ENCODE measurements at regions not wholly inside any gene's neighbourhood (a gene's known extent, or its start where the extent isn't known, plus 50 kb on each side); places are given as distances from the start of the nearest gene placed in this dataset.

DNA sequence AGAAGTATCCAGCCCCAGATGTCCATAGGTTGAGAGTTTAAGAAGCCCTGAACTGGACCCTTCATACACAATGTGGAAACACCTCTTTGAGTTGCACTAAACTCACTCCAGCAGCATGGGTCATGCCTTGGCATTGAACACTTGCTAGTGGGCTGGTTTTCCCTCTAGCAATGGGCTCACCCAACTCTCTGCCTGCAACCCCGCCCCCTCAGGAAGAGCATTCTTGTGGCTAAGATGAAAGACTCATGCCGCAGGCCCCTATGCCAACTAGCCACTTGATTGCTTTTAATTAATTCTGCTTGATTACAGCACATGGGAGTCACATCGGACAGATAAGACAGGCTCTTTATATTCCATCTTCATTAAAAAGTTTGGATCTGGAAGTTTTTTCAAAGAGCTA lies 136.5 kb upstream of the GJB5 start:
- no peak for FAIRE-seq

DNA sequence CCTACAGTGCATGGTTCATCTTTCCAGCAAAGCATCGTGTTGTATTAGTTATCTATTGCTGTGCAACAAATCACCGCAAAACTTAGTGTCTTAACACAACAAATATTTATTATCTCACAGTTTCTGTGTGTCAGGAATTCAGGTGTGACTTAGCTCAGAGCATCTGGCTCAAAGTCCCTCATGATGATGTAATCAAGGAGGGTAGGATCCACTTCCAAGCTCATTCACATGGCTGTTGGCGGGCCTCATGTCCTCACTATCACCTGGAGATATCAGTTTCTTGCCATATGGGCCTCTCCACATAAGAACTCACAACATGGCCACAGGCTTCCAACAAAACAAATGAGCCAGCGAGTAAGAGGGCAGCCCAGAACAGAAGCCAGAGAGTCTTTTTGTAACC lies 135.6 kb upstream of the GJB5 start:
- no peak for FAIRE-seq

GRCh38 chr1:34621916-34622315 lies 132.9 kb upstream of the GJB5 start:
- no peak for FAIRE-seq

GRCh38 chr1:34625521-34626015 lies 129.3 kb upstream of the GJB5 start:
- FAIRE-seq = no peak

DNA sequence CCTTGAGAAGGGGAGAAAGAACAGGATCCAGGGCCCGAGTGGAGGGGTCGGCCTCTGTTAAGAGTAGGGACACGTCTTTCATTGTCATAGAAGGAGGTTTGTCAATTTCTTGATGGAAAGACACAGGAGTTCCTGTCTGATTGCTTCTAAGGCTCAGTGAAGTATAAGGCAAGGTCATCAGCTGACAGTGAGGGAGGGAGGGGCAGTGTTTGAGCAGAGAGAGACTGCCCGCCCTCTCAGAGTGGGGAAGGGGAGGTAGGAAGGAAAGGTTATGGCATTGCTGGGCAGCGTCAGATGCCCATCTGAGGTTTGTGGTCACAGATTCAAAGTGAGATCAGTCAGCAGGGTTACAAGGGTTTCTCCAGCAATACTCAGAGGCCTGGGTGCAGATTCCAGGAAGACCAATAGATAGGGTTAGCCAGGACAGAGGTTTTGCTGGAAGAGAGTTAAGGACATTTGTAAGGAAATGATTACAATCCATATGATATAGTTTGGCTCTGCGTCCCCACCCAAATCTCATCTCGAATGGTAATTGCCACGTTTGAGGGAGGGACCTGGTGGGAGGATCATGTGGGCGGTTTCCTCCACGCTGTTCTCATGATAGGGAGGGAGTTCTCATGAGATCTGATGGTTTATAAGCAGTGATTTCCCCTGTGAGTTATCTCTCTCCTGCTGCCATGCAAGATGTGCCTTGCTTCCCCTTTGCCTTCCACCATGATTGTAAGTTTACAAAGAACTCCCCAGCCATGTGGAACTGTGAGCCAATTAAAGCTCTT lies 127.2 kb upstream of the GJB5 start:
- FAIRE-seq = no peak

DNA sequence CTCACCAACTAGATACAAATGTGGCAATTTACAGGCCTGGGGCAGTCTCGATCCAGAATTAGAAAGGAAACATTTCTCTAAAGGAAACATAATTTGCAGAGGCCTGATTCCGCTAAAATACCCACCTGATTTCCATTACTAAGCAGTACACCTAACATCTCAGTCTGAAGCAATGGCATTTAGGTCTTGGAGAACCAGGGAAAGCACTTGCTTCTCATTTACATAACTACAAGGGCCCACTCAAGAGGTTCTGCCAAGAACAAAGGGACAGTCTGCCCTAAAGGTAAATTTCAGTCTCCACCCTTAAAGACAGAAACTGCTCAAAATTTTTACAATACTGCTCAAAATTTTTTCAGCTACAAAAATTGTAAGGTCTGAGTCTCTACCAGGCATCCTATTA lies 123.7 kb upstream of the GJB5 start:
- no peak for FAIRE-seq

- FAIRE-seq = no peak
These were observed 115.1 kb upstream of the GJB5 start for GRCh38 chr1:34639701-34640100.

- no peak for FAIRE-seq
These were observed 114.0 kb upstream of the GJB5 start for GRCh38 chr1:34640654-34641401.

GRCh38 chr1:34642679-34643078 lies 112.2 kb upstream of the GJB5 start:
- FAIRE-seq = no peak

GRCh38 chr1:34645109-34645688 lies 109.6 kb upstream of the GJB5 start:
- FAIRE-seq = no peak

DNA sequence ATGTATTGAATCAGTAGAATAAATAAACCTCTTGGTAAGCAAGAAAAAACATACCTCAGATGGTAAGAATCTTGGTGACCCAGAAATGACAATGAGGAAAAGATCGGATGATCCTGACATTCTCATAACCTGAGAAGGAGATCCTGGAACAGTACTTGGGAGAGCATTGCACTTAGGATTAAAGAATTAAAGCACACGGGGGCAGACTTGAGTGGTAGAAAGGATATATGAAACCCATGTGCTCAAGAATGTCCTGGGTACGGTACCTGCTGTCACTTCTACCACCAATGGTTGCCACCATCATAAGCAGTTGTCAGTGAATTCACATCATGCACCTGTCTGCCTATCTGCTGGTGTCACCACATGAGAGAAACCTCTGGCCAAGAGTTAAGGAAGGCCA lies 108.9 kb upstream of the GJB5 start:
- FAIRE-seq = no peak

GRCh38 chr1:34648501-34648900 lies 106.3 kb upstream of the GJB5 start:
- no peak for FAIRE-seq

DNA sequence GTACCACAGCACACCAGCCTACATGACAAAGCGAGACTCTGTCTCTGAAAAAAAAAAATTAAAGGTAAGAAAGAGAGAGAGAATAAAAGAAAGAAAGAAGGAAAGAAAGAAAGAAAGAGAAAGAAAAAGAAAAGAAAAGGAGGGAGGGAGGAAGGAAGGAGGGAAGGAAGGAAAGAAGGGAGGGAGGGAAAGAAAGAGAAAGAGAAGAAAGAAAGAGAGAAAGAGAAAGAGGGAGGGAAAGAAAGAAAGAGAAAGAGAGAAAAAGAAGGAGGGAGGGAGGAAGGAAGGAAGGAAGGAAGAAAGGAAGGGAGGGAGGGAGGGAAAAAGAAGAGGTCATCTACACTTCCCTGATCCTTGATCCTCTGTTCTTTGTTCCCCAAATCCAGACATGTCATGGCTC lies 104.8 kb upstream of the GJB5 start:
- FAIRE-seq = no peak

- FAIRE-seq = no peak
These were observed 104.0 kb upstream of the GJB5 start for GRCh38 chr1:34650800-34651199.

GRCh38 chr1:34653110-34653509 lies 101.7 kb upstream of the GJB5 start:
- FAIRE-seq = no peak

GRCh38 chr1:34655206-34655874 lies 99.5 kb upstream of the GJB5 start:
- FAIRE-seq = no peak

DNA sequence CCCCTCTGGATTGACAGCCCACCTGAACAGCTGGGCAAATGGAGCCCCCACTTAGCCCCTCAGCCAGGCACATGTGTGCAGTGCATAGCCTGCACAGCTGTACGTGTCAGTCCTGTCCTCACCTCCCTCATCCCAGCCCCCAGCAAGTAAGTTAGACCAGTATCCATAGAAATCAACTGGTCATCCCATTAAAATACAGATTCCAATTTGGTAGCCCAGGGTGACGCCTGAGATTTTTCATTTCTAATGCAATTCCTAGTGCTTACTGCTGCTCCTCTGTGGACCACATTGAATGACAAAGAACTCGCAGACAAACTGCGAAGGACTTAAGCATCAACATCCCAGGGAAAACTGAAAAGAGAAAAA lies 99.0 kb upstream of the GJB5 start:
- FAIRE-seq = no peak

DNA sequence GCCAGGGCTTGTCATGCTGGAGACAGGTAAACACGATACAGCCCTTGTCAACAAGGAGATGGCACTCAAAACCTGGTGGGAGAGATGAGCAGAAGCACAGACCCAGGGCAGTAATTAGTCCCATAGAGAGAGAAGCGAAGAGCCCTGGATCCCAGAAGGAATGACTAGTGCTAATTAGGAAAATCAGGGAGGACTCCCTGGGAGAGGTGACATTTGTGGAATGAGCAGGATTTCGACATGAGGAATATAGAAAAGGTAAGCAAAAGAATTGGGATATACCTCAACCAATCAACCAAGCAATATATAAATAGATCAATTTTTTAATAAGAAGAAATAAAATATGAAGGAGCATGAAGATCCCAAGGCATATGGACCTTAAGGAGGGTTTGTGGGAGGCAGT lies 98.5 kb upstream of the GJB5 start:
- no peak for FAIRE-seq

DNA sequence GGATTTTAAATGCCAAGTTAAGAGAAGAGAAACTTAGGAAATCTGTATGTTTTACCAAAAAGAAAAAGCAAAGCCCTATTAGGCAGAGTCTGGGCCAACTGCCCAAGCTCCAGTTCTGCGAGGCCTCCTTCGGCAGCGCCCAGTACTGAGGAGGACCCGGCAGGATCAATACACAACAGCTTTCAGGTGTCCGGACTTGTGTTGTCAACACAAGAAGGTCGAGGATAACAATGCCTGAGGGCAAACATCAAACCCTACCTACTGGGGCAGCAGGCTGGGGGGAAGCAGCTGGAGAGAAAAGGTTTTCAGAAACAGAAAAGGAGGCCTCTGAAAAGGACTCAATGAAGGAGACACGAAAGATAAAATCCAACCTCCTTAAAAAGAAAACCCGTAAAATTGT lies 98.1 kb upstream of the GJB5 start:
- FAIRE-seq = no peak

GRCh38 chr1:34657266-34657665 lies 97.6 kb upstream of the GJB5 start:
- FAIRE-seq = no peak

GRCh38 chr1:34657849-34658248 lies 97.0 kb upstream of the GJB5 start:
- no peak for FAIRE-seq

GRCh38 chr1:34663031-34663430 lies 91.8 kb upstream of the GJB5 start:
- no peak for FAIRE-seq

DNA sequence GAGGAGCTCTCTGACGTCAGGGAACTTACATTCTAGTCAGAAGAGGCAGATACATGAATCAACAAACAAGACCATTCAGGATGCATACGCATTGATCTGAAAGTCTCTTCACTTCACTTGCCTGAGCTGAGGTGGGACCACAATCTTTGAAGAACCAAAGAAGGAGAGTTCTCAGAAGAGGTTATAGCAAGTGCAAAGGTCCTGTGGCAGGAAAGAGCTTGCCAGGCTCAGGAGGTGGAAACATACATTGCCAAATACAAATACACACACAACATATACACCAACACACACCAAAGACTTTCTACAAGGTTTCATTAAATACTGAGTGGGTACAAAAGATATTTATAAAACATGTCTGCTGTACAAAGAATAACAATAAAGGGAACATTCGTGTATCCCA lies 86.8 kb upstream of the GJB5 start:
- FAIRE-seq = no peak
